OCI-LY1 (cell line): ENCODE measurements at regions not wholly inside any gene's neighbourhood (a gene's known extent, or its start where the extent isn't known, plus 50 kb on each side); places are given as distances from the start of the nearest gene placed in this dataset.

ENCODE experiments used
- CTCF ChIP-seq: fragments of 200-600 bp; sonication (generic), shearing (Covaris generic); IDR thresholded peaks from 2 replicates; pipeline ENCODE4 v1.5.1; 2017; ENCODE audit warnings: mild to moderate bottlenecking, antibody characterized with exemption, low read length, moderate library complexity, mixed read lengths
- EZH2 ChIP-seq: fragments of 200-600 bp; sonication (generic), shearing (Covaris generic); IDR thresholded peaks from 2 replicates; pipeline ENCODE4 v1.8.0; 2017; ENCODE audit warnings: borderline replicate concordance, mixed run types, mild to moderate bottlenecking, antibody characterized with exemption, low read length, moderate library complexity, mixed read lengths

- TF ChIP-seq EZH2: no peak
- TF ChIP-seq CTCF: no peak
Measured at GRCh38 chr7:38057829-38058228, 120.2 kb upstream of the STARD3NL start.
